ENCODE measurements at regions not wholly inside any gene's neighbourhood (a gene's known extent, or its start where the extent isn't known, plus 50 kb on each side); places are given as distances from the start of the nearest gene placed in this dataset.

GRCh38 chrX:155767051-155767875 is 113.9 kb upstream of the VAMP7 start:
- TF ChIP-seq CTCF (IDR thresholded peaks at IDR 0.05; ENCODE audit: low read depth, low read length, missing control alignments) = no peak
- DNase-seq (ENCODE audit: low read depth) = no peak
- H3K4me3 ChIP-seq (ENCODE audit: low read depth, low read length) = no peak overlapping the region

GRCh38 chrX:155766321-155766720 is 114.8 kb upstream of the VAMP7 start:
- H3K4me3 ChIP-seq (ENCODE audit: low read depth, low read length) = no peak overlapping the region
- DNase-seq (ENCODE audit: low read depth) = no peak
- no peak for TF ChIP-seq CTCF (IDR thresholded peaks at IDR 0.05; ENCODE audit: low read depth, low read length, missing control alignments)

GRCh38 chrX:155761185-155761584 is 120.0 kb upstream of the VAMP7 start:
- no peak for TF ChIP-seq CTCF (IDR thresholded peaks at IDR 0.05; ENCODE audit: low read depth, low read length, missing control alignments)
- DNase-seq (ENCODE audit: low read depth) = no peak
- no peak overlapping the region for H3K4me3 ChIP-seq (ENCODE audit: low read depth, low read length)

- DNase-seq (ENCODE audit: low read depth) = no peak
- no peak for TF ChIP-seq CTCF (IDR thresholded peaks at IDR 0.05; ENCODE audit: low read depth, low read length, missing control alignments)
- H3K4me3 ChIP-seq (ENCODE audit: low read depth, low read length) = no peak overlapping the region
Observed at GRCh38 chrX:155757046-155757759, 123.9 kb upstream of the VAMP7 start.

GRCh38 chrX:155755706-155756337 is 125.3 kb upstream of the VAMP7 start:
- no peak for TF ChIP-seq CTCF (IDR thresholded peaks at IDR 0.05; ENCODE audit: low read depth, low read length, missing control alignments)
- no peak overlapping the region for H3K4me3 ChIP-seq (ENCODE audit: low read depth, low read length)
- DNase-seq (ENCODE audit: low read depth) = no peak

- no peak overlapping the region for H3K4me3 ChIP-seq (ENCODE audit: low read depth, low read length)
- TF ChIP-seq CTCF (IDR thresholded peaks at IDR 0.05; ENCODE audit: low read depth, low read length, missing control alignments) = no peak
- DNase-seq (ENCODE audit: low read depth) = no peak
Observed at GRCh38 chrX:155751131-155751530, 130.0 kb upstream of the VAMP7 start.
